DMS53 treated with DMSO at 0.1 percent for 48 hours (cell line): ENCODE measurements at regions not wholly inside any gene's neighbourhood (a gene's known extent, or its start where the extent isn't known, plus 50 kb on each side); places are given as distances from the start of the nearest gene placed in this dataset.

Experiments
- DNase-seq: peaks from one replicate; lab custom pipeline; 2025; ENCODE audit not compliant: unreplicated experiment; lab: John Stamatoyannopoulos, UW

GRCh38 chr3:83513677-83514076 is 1445.1 kb upstream of the CADM2 start:
- DNase-seq: no peak

- DNase-seq: no peak
These were observed 1444.5 kb upstream of the CADM2 start for GRCh38 chr3:83514130-83514914.

GRCh38 chr3:83515123-83515522 is 1443.7 kb upstream of the CADM2 start:
- DNase-seq: no peak

DNA sequence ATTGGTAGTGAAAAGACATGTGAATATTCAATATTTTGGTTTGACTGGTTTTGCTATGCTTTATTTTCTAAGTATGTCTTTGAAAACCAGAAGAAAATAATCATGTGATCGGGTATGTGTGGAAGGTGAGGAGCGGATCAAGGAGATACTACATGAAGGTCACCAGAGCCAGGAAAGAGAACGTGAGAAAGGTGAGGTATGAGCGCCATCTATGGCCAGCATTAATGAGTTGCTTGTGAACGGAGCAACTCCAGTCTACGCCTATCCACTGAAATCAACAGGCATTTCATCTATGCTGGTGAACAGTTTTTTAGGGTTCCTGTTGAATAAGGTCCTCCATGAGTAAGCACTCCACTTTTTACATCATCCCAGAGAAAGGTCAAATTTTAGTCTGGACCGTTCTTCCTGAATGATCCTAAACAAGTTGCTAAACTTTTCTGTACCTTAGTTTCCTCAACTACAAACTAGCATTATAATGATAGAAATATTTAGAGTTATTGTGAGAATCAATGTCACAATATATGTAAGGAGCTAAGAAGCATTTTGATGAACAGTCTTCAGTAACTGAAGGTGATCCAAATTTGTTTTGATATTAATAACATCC is 1435.2 kb upstream of the CADM2 start:
- peak; percentile 12 for DNase-seq

GRCh38 chr3:83524901-83525300 is 1433.9 kb upstream of the CADM2 start:
- DNase-seq: no peak

GRCh38 chr3:83559082-83559481 is 1399.7 kb upstream of the CADM2 start:
- no peak for DNase-seq

GRCh38 chr3:83567935-83568334 is 1390.9 kb upstream of the CADM2 start:
- peak; percentile 22 for DNase-seq

DNA sequence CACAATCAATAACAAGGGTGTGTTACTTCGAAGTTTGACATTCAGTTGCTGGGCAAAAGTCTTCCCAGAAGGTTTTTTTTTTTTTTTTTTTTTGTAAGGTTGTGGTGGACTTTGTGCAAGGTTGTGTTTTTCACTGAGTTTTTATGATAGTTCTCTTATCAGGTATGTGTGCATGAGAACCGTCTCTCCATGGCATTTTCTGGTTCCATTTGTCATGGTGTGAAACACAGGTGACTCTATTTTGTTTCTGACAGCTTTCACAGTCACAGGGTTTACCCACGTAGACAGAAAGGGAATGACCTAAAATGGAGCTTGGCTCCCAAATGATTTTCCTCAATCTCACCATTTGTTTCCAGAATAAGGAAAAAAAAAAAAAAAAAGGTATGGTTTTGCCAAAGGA is 1377.2 kb upstream of the CADM2 start:
- no peak for DNase-seq

DNA sequence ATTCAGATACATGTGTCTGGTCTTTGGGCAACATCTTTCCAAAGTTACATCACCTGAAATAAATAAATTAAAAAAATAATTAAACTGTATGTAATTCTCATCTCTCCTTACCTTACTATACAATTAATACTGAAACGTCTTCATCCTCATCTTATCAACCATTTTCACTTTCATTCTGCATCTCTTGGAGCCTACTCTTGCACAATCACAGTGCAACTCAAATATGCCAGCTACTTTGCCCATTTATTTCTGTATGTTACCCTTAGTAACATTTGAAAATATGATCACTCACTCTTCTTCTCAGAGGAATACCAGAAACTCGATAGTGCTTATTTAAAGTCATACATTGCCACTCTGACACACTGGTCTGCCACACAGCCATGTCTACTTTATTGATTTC is 1357.1 kb upstream of the CADM2 start:
- peak; percentile 11 for DNase-seq

- no peak for DNase-seq
These were observed 1336.3 kb upstream of the CADM2 start for GRCh38 chr3:83622526-83622925.

GRCh38 chr3:83625261-83625660 is 1333.5 kb upstream of the CADM2 start:
- DNase-seq: peak; percentile 43

GRCh38 chr3:83628471-83628870 is 1330.3 kb upstream of the CADM2 start:
- DNase-seq: no peak

GRCh38 chr3:83632526-83632925 is 1326.3 kb upstream of the CADM2 start:
- no peak for DNase-seq

GRCh38 chr3:83633758-83634157 is 1325.0 kb upstream of the CADM2 start:
- DNase-seq: no peak

DNA sequence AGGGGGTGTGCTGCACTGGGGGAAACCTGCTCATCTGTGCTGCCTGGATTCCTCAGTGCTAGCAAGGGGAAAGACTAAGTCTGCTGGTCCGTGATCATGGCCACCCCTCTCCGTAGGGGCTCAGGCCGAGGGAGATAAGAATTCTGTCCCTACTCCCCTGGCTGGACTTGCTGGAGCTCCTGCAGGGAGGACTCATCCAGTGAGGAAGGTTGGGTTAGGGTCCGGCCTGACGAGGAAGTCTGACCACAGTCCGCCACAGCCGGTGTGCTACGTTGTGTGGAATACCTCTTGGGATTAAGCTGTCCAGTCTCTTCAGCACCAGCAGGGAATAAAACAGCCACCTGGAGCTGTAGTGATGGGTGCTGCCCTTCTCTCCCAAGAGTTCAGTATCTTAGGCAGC is 1309.1 kb upstream of the CADM2 start:
- DNase-seq: no peak

DNA sequence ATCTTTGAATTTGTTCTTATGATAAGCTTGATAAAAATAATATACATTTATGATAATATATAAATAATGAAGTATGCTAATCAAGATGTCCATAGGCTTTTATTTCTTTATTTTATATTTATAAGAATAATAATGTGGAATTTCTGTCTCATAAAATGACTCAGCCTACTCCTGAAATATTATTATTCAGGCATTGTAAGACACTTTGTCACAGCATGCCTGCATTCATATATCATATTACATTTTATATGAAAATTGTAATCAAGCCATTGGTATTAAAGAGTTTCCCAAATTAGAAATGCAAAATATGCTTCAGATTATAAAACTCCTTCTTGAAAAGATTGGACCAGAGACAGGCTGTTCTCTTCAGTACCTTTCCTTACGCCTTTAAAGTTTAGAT is 1303.7 kb upstream of the CADM2 start:
- DNase-seq: no peak

- DNase-seq: no peak
These were observed 1296.3 kb upstream of the CADM2 start for GRCh38 chr3:83662381-83662960.

DNA sequence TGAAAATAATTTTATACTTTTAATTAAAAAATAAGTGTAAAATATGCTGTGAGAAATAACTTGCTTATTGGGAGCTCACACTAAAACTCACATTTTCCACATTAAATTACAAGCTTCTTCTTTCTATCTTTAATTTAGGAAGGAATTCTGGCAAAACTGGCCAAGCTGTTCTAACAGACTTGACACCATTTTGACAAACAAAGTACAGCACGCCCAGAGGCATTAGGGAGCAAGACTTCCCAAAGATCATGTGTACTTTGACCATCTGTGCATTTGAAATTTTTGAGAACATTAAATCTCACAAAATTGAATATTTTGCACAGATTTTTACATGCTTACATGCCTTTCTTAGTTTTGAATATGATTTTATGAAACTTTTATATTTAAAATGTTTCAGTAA is 1288.4 kb upstream of the CADM2 start:
- no peak for DNase-seq

DNA sequence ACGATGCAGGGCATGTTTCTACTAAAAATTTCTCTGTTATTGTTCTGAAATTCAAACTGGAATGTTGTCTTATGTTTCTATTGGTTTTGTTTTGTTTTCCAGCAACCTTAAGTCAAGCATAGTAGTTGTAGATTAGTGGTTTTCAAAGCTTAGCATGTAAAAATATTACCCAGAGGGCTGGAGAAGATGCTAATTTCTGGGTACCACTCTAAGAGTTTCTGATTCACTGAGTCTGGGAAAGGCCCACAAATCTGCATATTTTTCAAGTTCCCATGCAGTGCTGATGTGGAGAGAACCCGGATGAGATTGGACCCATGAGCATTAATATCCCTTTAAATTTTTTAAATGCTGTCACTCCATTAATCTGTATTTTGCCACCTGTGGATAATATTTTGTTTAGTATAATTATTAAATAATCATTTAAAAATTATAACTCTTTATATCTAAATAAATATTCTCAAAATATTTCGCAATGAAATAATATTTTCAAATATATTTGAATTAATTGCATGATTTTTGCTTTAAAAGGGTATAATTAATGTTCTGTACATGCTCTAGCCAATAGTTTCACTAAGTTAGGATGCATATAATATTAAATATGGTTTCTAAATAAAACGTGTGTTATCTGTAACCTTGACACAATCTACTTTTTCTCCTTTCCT is 1274.7 kb upstream of the CADM2 start:
- DNase-seq: no peak

DNA sequence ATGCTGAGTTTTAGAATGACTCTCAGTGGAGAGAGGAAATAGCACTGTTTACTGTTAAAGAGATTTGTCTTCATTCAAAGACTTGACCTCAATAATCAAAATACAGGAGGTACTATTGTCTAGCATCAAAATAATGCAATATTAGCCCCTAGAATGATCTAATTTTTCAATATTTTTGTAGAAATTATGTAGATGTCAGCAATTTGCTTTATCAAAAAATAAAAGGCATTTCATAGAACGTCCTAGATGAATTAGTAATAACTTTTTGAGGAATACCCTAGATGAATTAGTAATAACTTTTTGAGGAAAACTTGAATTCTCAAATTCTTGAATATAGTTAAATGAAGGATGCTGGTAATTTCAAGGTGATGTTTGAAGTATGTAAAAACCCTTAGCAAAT is 1252.1 kb upstream of the CADM2 start:
- DNase-seq: no peak

DNA sequence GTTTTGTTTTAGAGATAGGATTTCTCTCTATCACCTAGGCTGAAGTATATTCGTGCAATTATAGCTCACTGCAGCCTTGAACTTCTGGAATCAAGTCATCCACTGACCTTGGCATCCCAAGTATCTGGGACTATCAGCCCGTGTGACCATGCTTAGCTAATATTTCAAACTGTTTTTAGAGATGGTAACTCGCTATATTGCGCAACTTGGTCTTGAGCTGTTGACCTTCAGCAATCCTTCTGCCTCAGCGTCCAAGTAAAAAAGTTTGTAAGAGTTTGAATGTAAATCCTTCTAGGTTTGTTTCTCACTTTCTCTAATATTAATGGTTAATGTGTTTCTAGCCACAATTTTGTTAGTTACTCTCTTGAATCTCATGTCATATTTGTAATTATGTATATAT is 1243.5 kb upstream of the CADM2 start:
- no peak for DNase-seq

DNA sequence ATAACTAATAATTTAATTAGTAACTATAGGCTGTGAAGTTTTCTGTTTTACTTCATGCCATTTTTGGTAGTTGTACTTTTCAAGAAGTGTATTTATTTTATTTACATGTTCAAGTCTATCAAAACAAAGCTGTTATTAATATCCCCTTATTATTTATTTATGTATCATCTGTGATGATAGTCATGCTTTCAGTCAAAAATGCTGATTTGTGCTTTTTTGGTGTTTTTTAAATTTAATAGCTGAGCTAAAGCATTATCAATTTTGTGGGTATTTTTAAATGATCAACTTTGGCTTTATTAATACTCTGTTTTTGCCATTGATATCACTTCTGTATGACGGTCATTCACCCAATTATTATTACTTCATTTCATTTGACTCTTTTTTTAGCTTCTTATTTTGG is 1229.2 kb upstream of the CADM2 start:
- DNase-seq: no peak
